Vagina (tissue), 2 donors: ENCODE measurements at regions not wholly inside any gene's neighbourhood (a gene's known extent, or its start where the extent isn't known, plus 50 kb on each side); places are given as distances from the start of the nearest gene placed in this dataset.

Source experiments
- DNase-seq, 2 donors: peaks; one replicate each; pipeline ENCODE4 v3.0.0-alpha.2; 2017; ENCODE audit errors: extremely low spot score in 2 of 2
- H3K27ac ChIP-seq: fragments of 200-600 bp; sonication (generic); one replicate; pipeline ENCODE4 v1.5.1; 2019
- H3K27me3 ChIP-seq: fragments of 200-600 bp; sonication (generic); one replicate; pipeline ENCODE4 v1.5.1; 2019
- H3K36me3 ChIP-seq, 2 donors: fragments of 200-600 bp; sonication (generic); one replicate each; pipeline ENCODE4 v1.5.1; 2017 to 2019
- H3K4me1 ChIP-seq: fragments of 200-600 bp; sonication (generic); one replicate; pipeline ENCODE4 v1.5.1; 2019
- H3K4me3 ChIP-seq, 2 donors: fragments of 200-600 bp; sonication (generic); 1 replicate in 1 of 2; 2 replicates in 1 of 2; pipeline ENCODE4 v1.5.1; 2016 to 2019
- H3K9me3 ChIP-seq: fragments of 200-600 bp; sonication (generic); one replicate; pipeline ENCODE4 v1.5.1; 2019
- CTCF ChIP-seq, 3 experiments: fragments of 450-650 bp in 2 of 3; fragments of 200-600 bp in 1 of 3; sonication (generic) in 1 of 3; IDR thresholded peaks; one replicate each; pipeline ENCODE4 v1.5.1; 2017 to 2019; ENCODE audit warnings: antibody characterized with exemption in 3 of 3, mild to moderate bottlenecking in 2 of 3, moderate library complexity in 2 of 3
- POLR2A ChIP-seq, 2 donors: fragments of 450-650 bp; IDR thresholded peaks; one replicate each; pipeline ENCODE4 v1.6.1; 2017; ENCODE audit warnings: antibody characterized with exemption in 2 of 2, mild to moderate bottlenecking in 2 of 2, moderate library complexity in 2 of 2
- POLR2AphosphoS5 ChIP-seq, 2 donors: sonication (generic); formaldehyde crosslinking; IDR thresholded peaks; one replicate each; pipeline ENCODE4 v1.9.0; 2017; ENCODE audit warnings: antibody characterized with exemption in 2 of 2, mild to moderate bottlenecking in 2 of 2, low read depth in 1 of 2; ENCODE audit not compliant: insufficient read depth in 1 of 2
- intact Hi-C: fragments of 100-400 bp; cut with DNase I; formaldehyde crosslinking; loops from one replicate; pipeline ENCODE4 v1.15.1; 2023

GRCh38 chr1:81712425-81712824 is 88.3 kb upstream of the ADGRL2 start:
- H3K4me1 ChIP-seq, result no peaks in the 10 kb centered on the region
- H3K36me3 ChIP-seq, result no peaks in the 10 kb centered on the region
- DNase-seq, result no peak
- H3K4me3 ChIP-seq, result no peak overlapping the region
- no peaks in the 10 kb centered on the region for H3K9me3 ChIP-seq
- TF ChIP-seq POLR2AphosphoS5 (IDR thresholded peaks at IDR 0.05; ENCODE audit: insufficient read depth in 1 of 2, low read depth in 1 of 2) (no peak), POLR2A (IDR thresholded peaks at IDR 0.05) (no peak), CTCF (IDR thresholded peaks at IDR 0.05) (no peak)
- intact Hi-C loops, result no loop called here
- no peaks in the 10 kb centered on the region for H3K27me3 ChIP-seq
- H3K27ac ChIP-seq, result no peak overlapping the region

- Histone ChIP-seq H3K9me3 (no peaks in the 10 kb centered on the region), H3K27ac (no peak overlapping the region), H3K27me3 (no peaks in the 10 kb centered on the region), H3K4me3 (no peak overlapping the region), H3K4me1 (no peaks in the 10 kb centered on the region), H3K36me3 (no peaks in the 10 kb centered on the region)
- DNase-seq, result no peak
- intact Hi-C loops, result no loop called here
- TF ChIP-seq CTCF (IDR thresholded peaks at IDR 0.05), result no peak
- no peak for TF ChIP-seq POLR2A (IDR thresholded peaks at IDR 0.05)
- TF ChIP-seq POLR2AphosphoS5 (IDR thresholded peaks at IDR 0.05; ENCODE audit: insufficient read depth in 1 of 2, low read depth in 1 of 2), result no peak
These were observed 89.9 kb upstream of the ADGRL2 start for GRCh38 chr1:81710857-81711256.

GRCh38 chr1:81708250-81708649 is 92.5 kb upstream of the ADGRL2 start:
- intact Hi-C loops, result no loop called here
- Histone ChIP-seq H3K27me3 (no peaks in the 10 kb centered on the region), H3K36me3 (no peaks in the 10 kb centered on the region), H3K27ac (no peak overlapping the region), H3K9me3 (no peaks in the 10 kb centered on the region), H3K4me1 (no peaks in the 10 kb centered on the region), H3K4me3 (no peak overlapping the region)
- TF ChIP-seq CTCF (IDR thresholded peaks at IDR 0.05), result no peak
- TF ChIP-seq POLR2AphosphoS5 (IDR thresholded peaks at IDR 0.05; ENCODE audit: insufficient read depth in 1 of 2, low read depth in 1 of 2), result no peak
- no peak for TF ChIP-seq POLR2A (IDR thresholded peaks at IDR 0.05)
- DNase-seq, result no peak

- intact Hi-C loops, result no loop called here
These were observed 93.9 kb upstream of the ADGRL2 start for GRCh38 chr1:81706650-81707435.

More at GRCh38 chr1:81706650-81707435, 93.9 kb upstream of the ADGRL2 start:
- no peak for TF ChIP-seq CTCF (IDR thresholded peaks at IDR 0.05)
- TF ChIP-seq POLR2AphosphoS5 (IDR thresholded peaks at IDR 0.05; ENCODE audit: insufficient read depth in 1 of 2, low read depth in 1 of 2), result no peak
- TF ChIP-seq POLR2A (IDR thresholded peaks at IDR 0.05), result no peak
- Histone ChIP-seq H3K9me3 (no peaks in the 10 kb centered on the region), H3K4me1 (no peaks in the 10 kb centered on the region), H3K36me3 (no peaks in the 10 kb centered on the region), H3K27ac (no peak overlapping the region), H3K27me3 (no peaks in the 10 kb centered on the region), H3K4me3 (no peak overlapping the region)
- DNase-seq, result no peak
